ENCODE measurements at regions not wholly inside any gene's neighbourhood (a gene's known extent, or its start where the extent isn't known, plus 50 kb on each side); places are given as distances from the start of the nearest gene placed in this dataset.
"Not testable (repeated sequence)": the region's sequence is repeated elsewhere in the genome, so short reads cannot be mapped to it uniquely, and the experiment has no call there.

DNA sequence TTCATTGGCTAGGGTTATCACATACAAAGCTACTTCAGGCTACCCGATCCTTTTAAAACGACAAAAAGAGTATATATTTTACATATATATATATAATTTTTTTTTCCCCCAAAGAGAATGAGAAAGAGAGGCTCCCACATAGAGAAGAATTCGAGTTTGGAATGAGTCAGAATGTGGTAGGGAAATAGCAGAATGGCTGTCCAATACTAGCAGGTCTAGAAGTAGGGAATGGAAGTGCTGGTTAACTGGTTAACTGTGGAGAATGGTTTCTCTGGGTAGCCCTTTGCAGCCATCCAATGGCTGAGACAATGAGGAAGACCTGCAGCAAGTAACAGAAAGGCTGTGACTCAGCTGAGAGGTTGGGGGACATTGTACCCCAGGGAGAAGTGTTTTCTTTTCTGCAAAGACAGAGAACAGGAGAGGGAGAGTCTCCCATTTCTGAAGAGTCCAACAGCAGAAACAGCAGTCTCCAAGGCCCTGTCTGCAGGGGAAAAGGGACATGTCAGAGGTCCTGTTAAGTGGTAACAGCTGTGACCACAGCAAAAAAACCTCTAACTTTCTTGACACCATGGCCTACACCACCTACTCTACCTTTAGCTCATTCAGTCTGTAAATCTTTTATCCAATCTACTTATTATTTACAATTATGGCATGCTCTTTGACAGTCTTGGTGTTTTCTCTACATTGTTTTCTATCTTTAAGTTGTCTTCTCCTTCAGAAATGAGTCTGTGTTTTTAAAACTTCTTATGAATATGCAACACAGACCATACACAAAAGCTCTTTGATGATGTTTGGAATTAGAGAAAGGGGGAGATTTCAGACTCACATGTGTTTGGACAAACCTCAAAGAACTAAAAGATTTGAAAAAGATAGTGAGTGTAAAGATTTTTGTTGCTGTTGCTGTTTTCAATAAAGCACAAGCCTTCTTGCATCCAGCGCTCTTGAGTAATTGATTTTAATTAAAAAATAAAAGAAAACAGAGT, 116.1 kb upstream of the SLC7A14 start:
- DNase-seq = no peak

DNA sequence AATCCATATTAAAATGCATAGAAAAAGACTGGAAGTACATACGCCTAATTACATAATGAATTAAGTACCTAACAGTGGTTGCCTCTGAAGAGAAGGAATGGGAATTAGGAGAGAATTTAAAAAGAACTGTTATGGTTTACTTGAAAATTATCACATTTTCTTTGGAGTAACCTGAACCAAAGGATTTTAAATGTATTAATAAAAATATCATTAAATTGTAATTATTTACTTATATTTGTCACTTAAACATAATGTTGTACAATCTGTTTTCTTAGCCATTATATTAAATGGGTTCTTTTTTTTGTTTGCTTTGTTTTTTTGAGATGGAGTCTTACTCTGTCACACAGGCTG, 114.2 kb upstream of the SLC7A14 start:
- no peak for DNase-seq

DNA sequence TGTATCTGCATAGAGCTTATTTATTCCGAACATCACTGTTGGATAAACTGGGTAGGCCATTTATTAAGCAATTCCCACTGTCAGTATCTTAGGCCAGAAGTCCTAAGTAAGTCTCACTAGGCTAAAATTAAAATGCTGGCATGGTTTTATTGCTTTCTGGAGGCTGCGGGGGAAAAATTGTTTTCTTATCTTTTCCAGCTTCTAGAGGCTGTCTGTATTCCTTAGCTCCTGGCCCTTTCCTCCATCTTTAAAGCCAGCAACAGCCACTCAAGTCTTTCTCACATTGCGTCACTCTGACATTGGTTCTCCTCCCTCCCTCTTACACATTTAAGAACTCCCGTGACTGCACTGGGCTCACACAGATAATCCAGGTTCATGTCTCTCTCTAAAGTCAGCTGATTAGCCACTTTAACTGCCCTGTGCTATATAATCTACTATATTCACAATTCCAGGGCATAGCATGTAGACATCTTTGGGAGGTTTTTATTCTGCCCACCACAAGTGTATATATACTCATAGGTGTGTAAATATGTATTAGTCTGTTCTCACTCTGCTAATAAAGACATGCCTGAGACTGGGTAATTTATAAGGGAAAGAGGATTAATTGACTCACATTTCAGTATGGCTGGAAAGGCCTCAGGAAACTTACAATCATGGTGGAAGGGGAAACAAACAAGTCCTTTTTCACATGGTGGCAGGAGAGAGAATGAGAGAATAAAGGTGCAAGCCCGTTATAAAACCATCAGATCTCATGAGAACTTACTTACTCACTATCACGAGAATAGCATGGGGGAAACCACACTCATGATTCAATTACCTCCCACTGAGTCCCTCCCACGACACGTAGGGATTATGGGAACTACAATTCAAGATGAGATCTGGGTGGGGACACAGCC, 113.5 kb upstream of the SLC7A14 start:
- no peak for DNase-seq

DNA sequence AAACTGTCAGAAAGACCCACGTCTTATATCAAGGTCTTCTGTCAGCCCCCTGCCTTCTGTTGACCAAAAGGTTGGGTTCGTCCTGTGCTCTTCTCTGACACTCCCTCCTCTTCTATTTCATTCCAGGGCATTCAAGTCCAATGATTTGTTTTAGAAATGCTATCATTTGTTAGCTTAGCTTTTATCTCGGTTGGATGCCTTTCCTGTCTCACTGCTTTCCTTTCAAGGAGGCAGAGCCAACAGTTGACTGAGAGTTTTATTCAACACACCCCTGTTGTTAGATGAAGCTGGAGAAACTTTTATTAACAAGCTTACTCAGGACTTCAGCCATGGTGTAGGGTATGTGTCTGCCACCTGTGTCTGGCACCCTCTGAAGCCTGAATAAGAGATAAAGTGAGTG, 112.0 kb upstream of the SLC7A14 start:
- DNase-seq = peak; percentile 98

DNA sequence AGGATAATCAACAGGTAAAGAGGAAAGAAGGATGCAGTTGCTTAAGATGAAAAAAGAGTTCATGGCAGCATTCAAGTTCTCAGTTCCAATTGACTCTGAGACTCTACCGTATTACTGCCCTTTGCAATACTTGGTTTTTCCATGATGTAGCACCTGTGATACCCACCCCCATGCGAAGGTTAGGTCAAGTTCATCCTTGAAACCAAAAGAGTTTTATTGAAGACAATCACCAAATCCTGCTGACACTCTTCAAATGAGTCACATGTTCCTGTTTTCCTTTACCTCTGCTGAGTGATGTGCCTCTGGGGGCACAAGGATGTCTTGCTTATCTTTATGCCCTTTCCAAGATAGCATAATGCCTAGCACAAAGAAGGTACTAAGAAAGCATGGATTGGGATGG, 111.3 kb upstream of the SLC7A14 start:
- DNase-seq = no peak

DNA sequence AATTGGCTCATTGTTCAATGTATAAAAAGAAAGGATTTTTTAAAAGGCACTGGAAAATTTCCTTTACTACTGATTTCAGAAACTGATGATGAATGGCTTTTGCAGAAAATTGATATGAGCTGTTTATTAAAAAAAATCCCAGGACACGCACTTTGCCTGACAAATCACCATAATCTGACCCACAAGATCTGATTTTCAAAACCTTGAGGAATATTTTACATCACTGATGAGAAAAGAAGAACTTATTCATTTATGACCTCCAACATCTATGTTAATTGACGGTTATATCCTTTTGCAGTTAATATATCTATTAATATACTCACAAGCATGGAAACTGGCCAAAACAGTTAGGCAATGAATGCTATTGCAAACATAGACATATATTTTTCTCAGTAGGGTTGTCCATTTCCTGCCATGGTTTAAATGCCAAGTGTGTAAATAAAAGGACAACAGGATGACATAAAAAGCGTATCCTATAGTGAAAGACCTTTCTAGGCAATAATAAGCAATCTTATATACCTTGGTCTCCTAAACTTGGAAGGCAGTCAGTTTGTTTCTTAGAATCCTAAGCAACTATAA, 109.7 kb upstream of the SLC7A14 start:
- peak; percentile 95 for DNase-seq

DNA sequence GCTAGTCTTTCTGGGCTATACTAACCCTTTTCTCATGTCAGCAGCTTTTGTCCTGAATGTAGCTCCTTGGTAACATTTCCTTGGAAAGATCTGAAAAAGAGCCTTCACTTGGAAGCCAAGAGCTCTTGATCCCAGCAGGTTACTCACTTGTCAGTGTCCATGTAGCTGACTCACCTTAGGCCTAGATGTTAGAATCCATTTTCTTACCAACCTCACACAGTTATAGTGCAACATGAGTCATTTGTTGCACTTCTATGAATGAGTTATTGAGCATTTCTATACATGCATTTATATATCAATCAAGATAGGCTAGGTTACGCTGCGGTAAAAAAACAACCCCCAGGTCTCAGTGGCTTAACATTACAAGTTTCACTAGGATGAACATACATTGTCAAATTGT, 106.8 kb upstream of the SLC7A14 start:
- no peak for DNase-seq

DNA sequence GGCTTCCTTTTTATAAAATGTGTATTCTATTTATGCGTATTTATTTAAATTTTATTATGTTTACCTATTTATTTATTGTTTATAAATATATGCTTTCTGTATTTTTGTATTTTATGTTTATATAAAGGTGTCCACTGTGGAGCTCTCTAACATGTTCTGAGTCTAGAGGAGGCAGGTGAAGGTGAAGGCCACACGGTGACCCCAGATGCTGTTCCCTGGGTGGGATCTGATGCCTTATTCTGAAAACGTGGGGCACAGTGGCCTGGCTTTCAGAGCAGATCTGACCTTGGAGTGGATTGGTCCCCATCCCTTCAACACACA, 104.7 kb upstream of the SLC7A14 start:
- DNase-seq = no peak

DNA sequence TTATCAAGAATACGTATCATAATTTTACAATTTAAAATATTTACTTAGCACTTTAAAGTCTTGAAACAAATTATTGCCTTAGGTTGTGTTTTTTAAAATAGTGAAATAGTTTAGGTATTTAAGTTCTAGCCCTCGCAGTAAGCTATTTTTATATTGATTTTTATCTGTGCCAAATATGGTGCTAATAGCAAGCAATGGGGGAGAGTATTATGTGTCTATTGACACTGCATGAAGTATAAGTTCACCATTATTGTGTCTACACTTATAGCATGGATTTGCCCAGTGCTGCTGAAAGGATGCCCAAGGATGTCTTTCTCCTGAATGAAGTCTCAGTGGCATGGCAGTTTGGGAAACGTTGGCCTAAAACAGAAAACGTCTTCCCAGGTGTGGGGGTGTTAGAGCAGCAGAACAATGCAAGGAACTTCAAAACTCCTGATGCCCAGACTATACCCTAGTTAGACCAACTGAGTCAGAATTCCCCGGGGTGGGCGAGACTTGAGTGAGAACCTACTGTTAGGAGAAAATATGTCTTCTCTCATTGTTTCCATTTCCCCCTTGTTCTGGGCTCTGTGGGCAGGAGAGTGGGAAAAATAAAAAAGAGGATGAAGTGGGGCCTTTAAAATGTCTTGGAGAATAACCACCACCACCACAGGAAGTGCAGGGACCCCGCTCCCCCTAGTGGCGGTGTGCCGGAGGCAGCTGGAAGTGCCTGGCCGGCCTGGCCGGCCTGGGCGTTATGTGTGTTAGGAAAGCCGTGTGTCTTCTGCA, 104.2 kb upstream of the SLC7A14 start:
- DNase-seq = peak; percentile 80

DNA sequence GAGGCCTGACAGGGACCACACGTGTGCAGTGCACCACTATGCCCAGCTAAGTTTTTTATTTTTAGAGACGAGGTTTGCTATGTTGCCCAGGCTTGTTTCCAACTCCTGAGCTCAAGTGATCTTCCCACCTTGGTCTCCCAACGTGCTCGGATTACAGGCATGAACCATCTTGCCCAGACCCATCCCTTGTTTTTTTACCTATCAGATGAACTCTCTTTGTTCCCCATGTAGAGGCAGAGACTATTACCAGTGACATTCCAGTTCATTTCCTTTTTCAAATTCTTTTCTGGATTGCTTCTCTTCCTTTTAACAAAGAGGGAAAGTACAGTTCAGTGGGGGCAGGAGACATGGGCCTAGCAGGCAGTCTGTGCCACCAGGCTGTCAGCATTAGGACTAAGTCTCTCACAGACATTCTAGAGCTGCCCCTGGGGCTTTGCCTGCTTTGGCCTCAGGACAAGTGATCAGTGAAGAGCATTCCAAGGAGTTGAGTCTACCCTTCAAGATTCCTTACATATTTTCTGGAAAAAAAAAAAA, 103.5 kb upstream of the SLC7A14 start:
- peak; percentile 72 for DNase-seq

DNA sequence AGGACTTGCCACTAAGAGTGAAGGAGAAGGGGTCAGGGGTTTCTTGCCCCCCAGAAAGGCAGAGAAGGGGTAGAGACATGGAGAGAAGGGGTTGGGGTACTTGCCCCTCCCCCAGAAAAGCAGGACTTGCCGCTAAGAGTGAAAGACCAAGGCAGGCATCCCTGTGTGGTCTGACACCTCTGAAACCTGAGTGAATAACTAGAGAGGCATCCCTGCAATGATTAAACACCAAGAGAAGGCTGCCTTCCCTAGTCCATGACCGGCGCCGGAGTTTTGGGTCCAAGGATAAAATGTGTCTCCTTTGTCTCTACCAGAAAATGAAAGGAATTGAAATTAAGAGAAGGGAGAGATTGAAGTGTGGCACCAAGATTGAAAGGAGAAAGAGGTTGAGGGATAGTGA, 102.3 kb upstream of the SLC7A14 start:
- not testable (repeated sequence) for DNase-seq

DNA sequence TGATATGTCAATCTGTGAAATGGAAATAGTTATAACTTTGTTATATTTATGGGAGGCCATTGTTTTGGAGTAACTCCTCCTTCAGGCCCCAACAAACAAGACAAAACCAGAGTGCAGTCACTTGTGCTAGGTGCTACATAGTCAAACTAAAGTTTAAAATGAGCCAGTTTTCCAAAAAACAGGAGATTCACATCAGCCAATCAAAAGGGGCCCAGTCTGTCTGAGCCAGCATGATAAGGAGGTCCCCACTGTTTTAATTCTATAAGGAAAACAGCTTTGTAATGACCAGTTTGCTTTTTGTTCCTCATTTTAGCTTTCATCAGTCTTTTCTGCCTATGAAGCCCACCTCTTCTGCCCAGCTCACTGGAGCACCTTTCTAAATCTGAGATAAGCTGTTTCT, 94.7 kb upstream of the SLC7A14 start:
- DNase-seq = no peak

DNA sequence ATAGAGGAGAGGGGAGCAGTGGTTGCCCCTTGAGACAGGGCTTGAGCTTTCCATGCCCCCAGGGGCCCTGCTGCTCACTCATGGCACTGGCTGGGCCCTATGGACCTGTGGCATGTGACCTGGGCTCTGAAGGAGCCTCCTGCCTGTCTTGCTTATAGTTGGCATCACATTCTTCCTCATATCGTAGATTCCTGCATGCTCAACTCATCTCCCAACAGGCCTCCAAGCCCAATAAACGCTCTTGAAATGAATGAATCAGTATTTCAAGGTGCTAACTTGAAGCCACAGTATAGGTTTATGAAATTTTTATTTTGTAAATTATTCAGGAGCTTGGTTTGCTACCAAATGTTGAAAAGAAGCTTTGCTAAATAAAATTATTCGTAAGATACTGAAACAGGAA, 93.3 kb upstream of the SLC7A14 start:
- no peak for DNase-seq

DNA sequence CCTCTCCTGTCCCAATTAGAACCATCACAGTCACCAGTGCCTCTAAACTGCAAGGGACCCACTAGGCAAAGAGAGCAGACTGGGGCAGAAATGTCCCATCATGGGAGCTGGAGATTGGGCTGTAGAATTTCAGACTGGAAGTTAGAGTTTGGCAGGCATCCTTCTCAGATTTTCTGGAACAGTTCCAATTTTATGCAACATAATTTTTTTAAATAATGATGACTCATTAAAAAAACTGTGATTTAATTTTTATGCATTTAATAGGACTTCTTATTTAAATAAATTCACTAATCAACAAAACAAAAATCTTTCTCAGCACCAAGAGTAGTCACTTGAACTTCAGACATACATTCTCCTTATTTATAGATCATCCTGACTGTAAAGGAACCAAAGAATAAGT, 84.6 kb upstream of the SLC7A14 start:
- DNase-seq = no peak

DNA sequence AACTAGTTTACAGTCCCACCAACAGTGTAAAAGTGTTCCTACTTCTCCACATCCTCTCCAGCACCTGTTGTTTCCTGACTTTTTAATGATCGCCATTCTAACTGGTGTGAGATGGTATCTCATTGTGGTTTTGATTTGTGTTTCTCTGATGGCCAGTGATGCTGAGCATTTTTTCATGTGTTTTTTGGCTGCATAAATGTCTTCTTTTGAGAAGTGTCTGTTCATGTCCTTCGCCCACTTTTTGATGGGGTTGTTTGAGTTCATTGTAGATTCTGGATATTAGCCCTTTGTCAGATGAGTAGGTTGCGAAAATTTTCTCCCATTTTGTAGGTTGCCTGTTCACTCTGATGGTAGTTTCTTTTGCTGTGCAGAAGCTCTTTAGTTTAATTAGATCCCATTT, 77.1 kb upstream of the SLC7A14 start:
- not testable (repeated sequence) for DNase-seq

DNA sequence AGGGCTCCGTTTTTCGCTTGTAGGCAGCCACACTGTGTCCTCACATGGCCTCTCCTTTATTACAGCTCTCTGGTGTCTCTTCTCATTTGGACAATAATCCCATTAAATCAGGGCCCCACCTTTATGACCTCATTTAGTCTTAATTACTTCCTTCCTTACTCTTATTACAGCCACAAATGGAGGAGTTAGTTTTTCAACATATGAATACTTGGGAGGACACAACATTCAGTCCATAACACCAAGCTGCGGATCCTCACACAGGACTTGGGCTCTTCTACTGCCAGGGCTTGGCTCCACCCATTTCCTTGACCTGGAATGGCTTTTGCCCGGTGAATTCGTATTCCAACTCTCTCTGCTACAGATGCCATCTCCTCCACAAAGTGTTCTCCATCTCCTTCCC, 74.3 kb upstream of the SLC7A14 start:
- DNase-seq = peak; percentile 54

DNA sequence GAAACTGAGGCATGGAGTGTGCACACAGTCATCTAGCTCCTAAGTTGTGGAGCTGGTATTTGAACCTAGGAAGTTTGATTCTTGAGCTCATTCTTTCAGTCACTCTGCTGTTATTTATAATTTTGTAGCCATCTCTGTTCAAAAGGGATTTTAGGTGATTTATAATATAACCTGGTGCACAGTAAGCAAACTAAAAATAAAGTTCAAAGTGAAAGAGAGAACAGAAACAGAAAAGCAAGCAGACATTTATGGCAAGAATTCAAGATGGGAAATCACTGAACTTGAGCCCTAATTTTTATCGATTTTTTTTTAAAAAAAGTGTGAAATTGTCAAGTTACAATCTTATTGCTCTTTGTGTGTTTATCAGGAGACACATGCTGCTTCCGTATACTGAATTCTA, 71.4 kb upstream of the SLC7A14 start:
- no peak for DNase-seq

DNA sequence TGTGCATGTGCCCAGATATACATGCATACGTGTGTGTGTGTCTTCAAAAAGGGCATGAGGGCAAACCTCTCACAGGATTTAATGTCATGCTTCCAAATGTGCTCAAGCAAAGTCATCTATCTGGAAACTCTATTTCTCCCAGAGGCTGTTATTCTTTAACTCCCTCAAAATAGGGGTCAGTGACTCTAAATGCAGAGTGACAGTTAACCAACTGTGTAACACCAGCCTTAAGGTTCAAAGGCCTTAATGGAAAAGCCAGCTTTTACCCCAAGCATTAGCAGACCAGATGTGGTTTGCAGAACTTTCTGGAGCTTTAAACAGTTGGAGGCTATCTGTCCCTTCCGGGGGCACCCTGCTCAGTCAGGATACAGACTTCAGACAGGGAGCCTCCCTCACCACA, 70.4 kb upstream of the SLC7A14 start:
- no peak for DNase-seq

DNA sequence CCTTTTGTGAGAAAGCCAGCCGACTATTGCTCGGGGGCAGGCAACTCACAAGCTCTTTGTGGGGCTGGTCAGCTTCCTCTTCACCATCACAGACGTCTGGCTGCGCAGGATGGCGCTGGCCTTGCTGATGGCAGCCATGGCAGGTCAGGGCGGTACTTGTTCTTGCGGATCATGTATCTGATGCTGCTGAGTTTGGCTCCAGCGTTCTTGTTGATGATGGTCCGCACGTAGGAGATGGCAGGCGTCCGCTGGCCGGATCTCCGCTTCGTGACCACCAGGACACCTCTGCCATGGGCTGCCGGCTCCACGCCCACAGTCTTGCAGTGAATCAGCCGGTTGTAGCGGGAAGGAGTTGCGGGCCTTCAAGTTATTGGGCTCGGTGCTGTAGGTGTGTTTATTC, 67.9 kb upstream of the SLC7A14 start:
- DNase-seq = no peak

DNA sequence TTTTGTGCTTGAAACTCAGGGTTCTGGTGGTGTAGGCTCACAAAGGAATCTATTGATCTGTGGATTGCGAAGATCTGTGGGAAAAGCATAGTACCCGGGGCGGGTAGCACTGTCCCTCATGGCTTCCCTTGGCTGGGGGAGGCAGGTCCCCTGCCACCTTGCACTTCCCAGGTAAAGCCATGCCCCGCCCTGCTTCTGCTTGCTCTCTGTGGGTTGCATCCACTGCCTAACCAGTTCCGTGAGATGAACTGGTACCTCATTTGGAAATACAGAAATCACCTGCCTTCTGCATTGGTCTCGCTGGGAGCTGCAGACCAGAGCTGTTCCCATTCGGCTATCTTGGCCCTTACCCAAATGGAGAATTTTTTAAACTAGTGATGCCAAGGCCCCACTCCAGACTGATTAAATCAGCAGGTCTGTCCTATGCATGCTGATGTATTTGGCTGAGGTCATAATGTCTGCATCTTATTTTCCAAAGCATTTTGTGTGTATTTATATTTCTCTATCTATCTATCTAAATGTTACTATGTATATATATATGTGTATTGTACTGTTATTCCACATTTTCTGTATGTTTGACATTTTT, 65.5 kb upstream of the SLC7A14 start:
- DNase-seq = no peak

DNA sequence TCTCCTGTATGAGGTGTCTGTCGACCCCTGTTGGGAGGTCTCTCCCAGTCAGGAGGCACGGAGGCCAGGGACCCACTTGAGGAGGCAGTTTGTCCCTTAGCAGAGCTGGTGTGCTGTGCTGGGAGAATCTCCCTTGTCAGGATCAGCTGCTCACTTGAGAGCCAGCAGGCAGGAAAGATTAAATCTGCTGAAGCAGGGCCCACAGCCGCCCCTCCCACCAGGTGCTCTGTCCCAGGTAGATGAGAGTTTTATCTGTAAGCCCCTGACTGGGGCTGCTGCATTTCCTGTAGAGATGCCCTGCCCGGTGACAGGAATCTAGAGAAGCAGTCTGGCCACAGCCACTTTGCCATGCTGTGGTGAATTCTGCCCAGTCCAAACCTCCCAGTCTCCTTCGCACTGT, 64.7 kb upstream of the SLC7A14 start:
- DNase-seq = not testable (repeated sequence)

DNA sequence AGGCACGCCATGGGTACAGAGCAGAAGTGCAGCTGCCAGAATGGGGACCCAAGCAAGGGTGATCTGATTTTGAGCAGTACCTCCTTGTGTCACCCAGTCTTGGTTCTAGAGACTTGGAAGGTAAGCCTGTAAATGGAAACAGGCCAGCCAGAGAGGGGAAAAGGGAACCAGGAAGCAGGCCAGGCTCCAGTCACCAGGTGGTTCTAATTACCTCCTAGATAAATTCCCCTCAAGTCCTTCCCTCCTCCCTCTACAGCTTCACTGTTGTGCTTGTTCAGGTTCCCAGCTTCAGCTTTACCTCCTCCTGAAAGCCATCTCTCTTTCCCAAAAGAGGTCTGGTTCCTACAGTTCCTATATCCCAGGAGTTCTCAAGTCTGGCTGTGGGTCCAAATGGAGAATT, 58.8 kb upstream of the SLC7A14 start:
- DNase-seq = peak; percentile 22
